AG09309 (cell line): ENCODE measurements at regions not wholly inside any gene's neighbourhood (a gene's known extent, or its start where the extent isn't known, plus 50 kb on each side); places are given as distances from the start of the nearest gene placed in this dataset.

ENCODE experiments used
- DNase-seq: peaks from one replicate; pipeline ENCODE4 v3.0.0-alpha.2; 2010; ENCODE audit warnings: low read depth
- H3K4me3 ChIP-seq: 2 replicates; pipeline ENCODE4 v1.5.1; 2011; ENCODE audit warnings: mild to moderate bottlenecking, low read depth, low read length, moderate library complexity; ENCODE audit not compliant: control insufficient read depth
- CTCF ChIP-seq: IDR thresholded peaks from 2 replicates; pipeline ENCODE4 v1.5.1; 2011; ENCODE audit warnings: mild to moderate bottlenecking, low read depth, low read length, inconsistent platforms; ENCODE audit not compliant: insufficient read depth, control insufficient read depth; ENCODE audit errors: missing control alignments

GRCh38 chr15:31782016-31782783, 248.1 kb upstream of the CHRNA7 start:
- TF ChIP-seq CTCF, result no peak
- DNase-seq, result no peak

GRCh38 chr15:31782951-31783350, 247.4 kb upstream of the CHRNA7 start:
- no peak for DNase-seq
- no peak overlapping the region for H3K4me3 ChIP-seq
- TF ChIP-seq CTCF, result no peak

More at GRCh38 chr15:31782016-31782783, 248.1 kb upstream of the CHRNA7 start:
- H3K4me3 ChIP-seq, result no peak overlapping the region

GRCh38 chr15:31786360-31786759, 244.0 kb upstream of the CHRNA7 start:
- TF ChIP-seq CTCF, result no peak
- no peak for DNase-seq
- no peak overlapping the region for H3K4me3 ChIP-seq

GRCh38 chr15:31788104-31788503, 242.2 kb upstream of the CHRNA7 start:
- no peak for DNase-seq
- no peak for TF ChIP-seq CTCF
- no peak overlapping the region for H3K4me3 ChIP-seq

- H3K4me3 ChIP-seq, result no peak overlapping the region
- TF ChIP-seq CTCF, result no peak
- no peak for DNase-seq
Measured at GRCh38 chr15:31792611-31793199, 237.6 kb upstream of the CHRNA7 start.

GRCh38 chr15:31799319-31799714, 231.0 kb upstream of the CHRNA7 start:
- DNase-seq, result no peak
- no peak for TF ChIP-seq CTCF
- no peak overlapping the region for H3K4me3 ChIP-seq
